Activated CD4-positive, alpha-beta T cell treated with anti-CD3 and anti-CD28 coated beads, Interleukin-2, amount 50 U/mL, for 1 hour (primary cell): ENCODE measurements at regions not wholly inside any gene's neighbourhood (a gene's known extent, or its start where the extent isn't known, plus 50 kb on each side); places are given as distances from the start of the nearest gene placed in this dataset.
A peak's percentile ranks its signal among the peaks of the same experiment; 100 is the strongest.
"Not testable (repeated sequence)": the region's sequence is repeated elsewhere in the genome, so short reads cannot be mapped to it uniquely, and the experiment has no call there.

Experiments used
- DNase-seq: peaks from one replicate; pipeline ENCODE4 v3.0.0-alpha.2; 2020

GRCh38 chr5:138647261-138647788 is 72.1 kb upstream of the HSPA9 start:
- no peak for DNase-seq

- DNase-seq: no peak
These were observed 71.5 kb upstream of the HSPA9 start for GRCh38 chr5:138646671-138647070.

- no peak for DNase-seq
These were observed 70.8 kb upstream of the HSPA9 start for GRCh38 chr5:138645778-138646575.

GRCh38 chr5:138643040-138643791 is 68.0 kb upstream of the HSPA9 start:
- no peak for DNase-seq

- peak; percentile 74 for DNase-seq
These were observed 66.5 kb upstream of the HSPA9 start for GRCh38 chr5:138641547-138642298.

- DNase-seq: no peak
These were observed 65.5 kb upstream of the HSPA9 start for GRCh38 chr5:138640646-138641254.

GRCh38 chr5:138640138-138640537 is 64.9 kb upstream of the HSPA9 start:
- DNase-seq: no peak

- no peak for DNase-seq
These were observed 64.1 kb upstream of the HSPA9 start for GRCh38 chr5:138639326-138639725.

GRCh38 chr5:138637256-138637655 is 62.1 kb upstream of the HSPA9 start:
- DNase-seq: no peak

GRCh38 chr5:138636398-138636944 is 61.3 kb upstream of the HSPA9 start:
- DNase-seq: no peak

- DNase-seq: no peak
These were observed 60.5 kb upstream of the HSPA9 start for GRCh38 chr5:138635708-138636107.

GRCh38 chr5:138635265-138635664 is 60.1 kb upstream of the HSPA9 start:
- no peak for DNase-seq

GRCh38 chr5:138634804-138635203 is 59.6 kb upstream of the HSPA9 start:
- DNase-seq: not testable (repeated sequence)

GRCh38 chr5:138632900-138633489 is 57.8 kb upstream of the HSPA9 start:
- DNase-seq: no peak

- DNase-seq: no peak
These were observed 56.1 kb upstream of the HSPA9 start for GRCh38 chr5:138631096-138631928.

- no peak for DNase-seq
These were observed 54.2 kb upstream of the HSPA9 start for GRCh38 chr5:138629392-138629791.

- no peak for DNase-seq
These were observed 51.2 kb upstream of the HSPA9 start for GRCh38 chr5:138626333-138626944.

GRCh38 chr5:138625134-138625533 is 49.9 kb upstream of the HSPA9 start:
- DNase-seq: no peak
